Progenitor cell of endocrine pancreas (in vitro differentiated cells): ENCODE measurements at regions not wholly inside any gene's neighbourhood (a gene's known extent, or its start where the extent isn't known, plus 50 kb on each side); places are given as distances from the start of the nearest gene placed in this dataset.
"Not testable (repeated sequence)": the region's sequence is repeated elsewhere in the genome, so short reads cannot be mapped to it uniquely, and the experiment has no call there.

Experiments used
- DNase-seq: peaks from one replicate; pipeline ENCODE4 v3.0.0; 2021; ENCODE audit warnings: low spot score; ENCODE audit not compliant: unreplicated experiment
- H3K27ac Mint-ChIP-seq: 2 replicates; pipeline ENCODE4 v1.8.0; 2021; ENCODE audit warnings: mild to moderate bottlenecking, moderate library complexity, mixed read lengths
- H3K27me3 Mint-ChIP-seq: 2 replicates; pipeline ENCODE4 v1.8.0; 2021; ENCODE audit warnings: mixed read lengths
- H3K36me3 Mint-ChIP-seq: 2 replicates; pipeline ENCODE4 v1.8.0; 2022; ENCODE audit warnings: mixed read lengths; ENCODE audit not compliant: insufficient read depth
- H3K4me1 Mint-ChIP-seq: 2 replicates; pipeline ENCODE4 v1.8.0; 2021; ENCODE audit warnings: low read depth, mixed read lengths
- H3K4me3 Mint-ChIP-seq: 2 replicates; pipeline ENCODE4 v1.8.0; 2021; ENCODE audit warnings: low read depth, mild to moderate bottlenecking, moderate library complexity, mixed read lengths
- H3K9me3 Mint-ChIP-seq: 2 replicates; pipeline ENCODE4 v1.8.0; 2021; ENCODE audit warnings: low read depth, mixed read lengths
- CTCF ChIP-seq: fragments of 200-600 bp; sonication (generic); IDR thresholded peaks from one replicate; pipeline ENCODE4 v1.5.0; 2021; ENCODE audit warnings: antibody characterized with exemption, mild to moderate bottlenecking; ENCODE audit not compliant: unreplicated experiment

- no peak for DNase-seq
- TF ChIP-seq CTCF: no peak
- H3K36me3 Mint-ChIP-seq: no peaks in the 10 kb centered on the region
- H3K9me3 Mint-ChIP-seq: peaks cover 1% of the 10 kb centered on the region
- H3K27ac Mint-ChIP-seq: peak overlapping the region; percentile 37
- H3K4me1 Mint-ChIP-seq: peaks cover 9% of the 10 kb centered on the region
- no peak overlapping the region for H3K4me3 Mint-ChIP-seq
- H3K27me3 Mint-ChIP-seq: no peaks in the 10 kb centered on the region
These were observed 105.7 kb upstream of the AHI1 start for GRCh38 chr6:135603249-135603648.

- DNase-seq: no peak
- Mint-ChIP-seq H3K4me1 (peaks cover 9% of the 10 kb centered on the region), H3K4me3 (no peak overlapping the region), H3K27me3 (no peaks in the 10 kb centered on the region), H3K27ac (no peak overlapping the region), H3K36me3 (no peaks in the 10 kb centered on the region), H3K9me3 (no peaks in the 10 kb centered on the region)
- no peak for TF ChIP-seq CTCF
These were observed 106.7 kb upstream of the AHI1 start for GRCh38 chr6:135604035-135604860.

- no peak overlapping the region for H3K27ac Mint-ChIP-seq
These were observed 107.8 kb upstream of the AHI1 start for GRCh38 chr6:135605278-135605790.

GRCh38 chr6:135606392-135606791 is 108.9 kb upstream of the AHI1 start:
- Mint-ChIP-seq H3K27ac (no peak overlapping the region), H3K36me3 (no peaks in the 10 kb centered on the region), H3K9me3 (no peaks in the 10 kb centered on the region), H3K27me3 (no peaks in the 10 kb centered on the region), H3K4me1 (peaks cover 9% of the 10 kb centered on the region), H3K4me3 (no peak overlapping the region)
- TF ChIP-seq CTCF: no peak
- DNase-seq: no peak

More at GRCh38 chr6:135605278-135605790, 107.8 kb upstream of the AHI1 start:
- Mint-ChIP-seq H3K27me3 (no peaks in the 10 kb centered on the region), H3K36me3 (no peaks in the 10 kb centered on the region), H3K4me3 (no peak overlapping the region), H3K9me3 (no peaks in the 10 kb centered on the region), H3K4me1 (peaks cover 9% of the 10 kb centered on the region)
- TF ChIP-seq CTCF: no peak
- DNase-seq: no peak

GRCh38 chr6:135608031-135608430 is 110.5 kb upstream of the AHI1 start:
- H3K4me3 Mint-ChIP-seq: no peak overlapping the region
- no peaks in the 10 kb centered on the region for H3K36me3 Mint-ChIP-seq
- no peak for DNase-seq
- TF ChIP-seq CTCF: no peak
- no peaks in the 10 kb centered on the region for H3K9me3 Mint-ChIP-seq
- peaks cover 7% of the 10 kb centered on the region for H3K4me1 Mint-ChIP-seq
- H3K27ac Mint-ChIP-seq: no peak overlapping the region
- no peaks in the 10 kb centered on the region for H3K27me3 Mint-ChIP-seq

GRCh38 chr6:135610192-135610591 is 112.7 kb upstream of the AHI1 start:
- H3K27me3 Mint-ChIP-seq, H3K9me3 Mint-ChIP-seq, H3K4me1 Mint-ChIP-seq: not testable (repeated sequence)

More at GRCh38 chr6:135610192-135610591, 112.7 kb upstream of the AHI1 start:
- not testable (repeated sequence) for H3K36me3 Mint-ChIP-seq, H3K4me3 Mint-ChIP-seq, DNase-seq, H3K27ac Mint-ChIP-seq
